GM20431 (cell line): ENCODE measurements at regions not wholly inside any gene's neighbourhood (a gene's known extent, or its start where the extent isn't known, plus 50 kb on each side); places are given as distances from the start of the nearest gene placed in this dataset.

ENCODE experiments used
- in situ Hi-C: fragments of 300-500 bp; cut with MseI, MboI; formaldehyde crosslinking; loops from one replicate; pipeline ENCODE4 v1.15.0; 2020; ENCODE audit warnings: low sequenced_read_pairs; ENCODE audit not compliant: unreplicated experiment

- in situ Hi-C loops = no loop called here
These were observed 285.3 kb upstream of the RASGEF1B start for GRCh38 chr4:81756973-81757372.

GRCh38 chr4:81756042-81756441 lies 284.3 kb upstream of the RASGEF1B start:
- in situ Hi-C loops = no loop called here

GRCh38 chr4:81754169-81754568 lies 282.5 kb upstream of the RASGEF1B start:
- in situ Hi-C loops = no loop called here

- in situ Hi-C loops = no loop called here
These were observed 280.0 kb upstream of the RASGEF1B start for GRCh38 chr4:81751531-81752289.

- in situ Hi-C loops = no loop called here
These were observed 275.7 kb upstream of the RASGEF1B start for GRCh38 chr4:81747242-81747930.

- in situ Hi-C loops = no loop called here
These were observed 275.1 kb upstream of the RASGEF1B start for GRCh38 chr4:81746773-81747172.

GRCh38 chr4:81746071-81746470 lies 274.4 kb upstream of the RASGEF1B start:
- in situ Hi-C loops = no loop called here

GRCh38 chr4:81745050-81745449 lies 273.3 kb upstream of the RASGEF1B start:
- in situ Hi-C loops = no loop called here

- in situ Hi-C loops = no loop called here
These were observed 272.2 kb upstream of the RASGEF1B start for GRCh38 chr4:81743731-81744435.

GRCh38 chr4:81740487-81740886 lies 268.8 kb upstream of the RASGEF1B start:
- in situ Hi-C loops = no loop called here

- in situ Hi-C loops = no loop called here
These were observed 267.2 kb upstream of the RASGEF1B start for GRCh38 chr4:81738891-81739290.

- in situ Hi-C loops = no loop called here
These were observed 266.3 kb upstream of the RASGEF1B start for GRCh38 chr4:81737865-81738559.

- in situ Hi-C loops = no loop called here
These were observed 264.6 kb upstream of the RASGEF1B start for GRCh38 chr4:81736324-81736723.

GRCh38 chr4:81732980-81733379 lies 261.3 kb upstream of the RASGEF1B start:
- in situ Hi-C loops = no loop called here

- in situ Hi-C loops = no loop called here
These were observed 253.2 kb upstream of the RASGEF1B start for GRCh38 chr4:81724925-81725329.

GRCh38 chr4:81723927-81724587 lies 252.3 kb upstream of the RASGEF1B start:
- in situ Hi-C loops = no loop called here

- in situ Hi-C loops = no loop called here
These were observed 251.5 kb upstream of the RASGEF1B start for GRCh38 chr4:81723019-81723884.

GRCh38 chr4:81722290-81722851 lies 250.7 kb upstream of the RASGEF1B start:
- in situ Hi-C loops = no loop called here

GRCh38 chr4:81715757-81716156 lies 244.1 kb upstream of the RASGEF1B start:
- in situ Hi-C loops = no loop called here
